B cell (primary cell): ENCODE measurements at regions not wholly inside any gene's neighbourhood (a gene's known extent, or its start where the extent isn't known, plus 50 kb on each side); places are given as distances from the start of the nearest gene placed in this dataset.

Experiments
- ATAC-seq: fragments of 200-7000 bp; cut with Tn5 transposase; one replicate; pipeline ENCODE4 v1.10.0; 2021; ENCODE audit warnings: low read depth, mild to moderate bottlenecking, moderate number of reproducible peaks, moderate library complexity
- CTCF ChIA-PET: fragments of 350-600 bp; sonication (Branson Sonifier 250); formaldehyde crosslinking; loops from one replicate; lab custom pipeline; 2021; ENCODE audit warnings: antibody characterized with exemption, inconsistent platforms; lab: Charles Lee
- POLR2A ChIA-PET: fragments of 350-600 bp; sonication (Branson Sonifier 250); formaldehyde crosslinking; loops from one replicate; lab custom pipeline; 2021; ENCODE audit warnings: antibody characterized with exemption; lab: Charles Lee
- DNase-seq: peaks from one replicate; pipeline ENCODE4 v3.0.0; 2013
- H2AFZ ChIP-seq: 2 replicates; pipeline ENCODE4 v1.6.1; 2012; ENCODE audit warnings: mild to moderate bottlenecking, low read depth, low read length; ENCODE audit not compliant: insufficient read depth, poor library complexity, severe bottlenecking
- H3K27ac ChIP-seq, 2 donors: 1 replicate in 1 of 2; 2 replicates in 1 of 2; pipeline ENCODE4 v1.5.1; 2012 to 2013; ENCODE audit warnings: low read length in 2 of 2, mild to moderate bottlenecking in 2 of 2, moderate library complexity in 1 of 2
- H3K27me3 ChIP-seq, 4 experiments: fragments of 200-600 bp in 1 of 4; sonication (generic) in 1 of 4; replicated peaks in 1 of 4; 1 replicate in 2 of 4; 2 replicates in 2 of 4; pipeline versions ENCODE4 v1.6.1 to v1.7.0; 2013 to 2016; ENCODE audit warnings: low read length in 3 of 4, mild to moderate bottlenecking in 2 of 4, mixed read lengths in 1 of 4, moderate library complexity in 1 of 4; ENCODE audit not compliant: insufficient read depth in 4 of 4, control insufficient read depth in 3 of 4; ENCODE audit errors: control extremely low read depth in 1 of 4
- H3K36me3 ChIP-seq, 2 experiments: replicated peaks in 1 of 2; 1 replicate in 1 of 2; 2 replicates in 1 of 2; pipeline versions ENCODE4 v1.6.1 to v1.7.1; 2013; ENCODE audit warnings: low read length in 1 of 2; ENCODE audit not compliant: insufficient read depth in 2 of 2, control insufficient read depth in 1 of 2; ENCODE audit errors: control extremely low read depth in 1 of 2, extremely low read depth in 1 of 2
- H3K4me1 ChIP-seq, 2 donors: fragments of 200-600 bp in 1 of 2; sonication (generic) in 1 of 2; 1 replicate in 1 of 2; 2 replicates in 1 of 2; pipeline versions ENCODE4 v1.5.1 to v1.6.1; 2013 to 2017; ENCODE audit warnings: low read length in 2 of 2; ENCODE audit not compliant: control insufficient read depth in 2 of 2, insufficient read depth in 2 of 2
- H3K4me2 ChIP-seq: replicated peaks from 2 replicates; pipeline ENCODE3; 2012; ENCODE audit warnings: mild to moderate bottlenecking, low read depth, low read length; ENCODE audit not compliant: poor library complexity, severe bottlenecking
- H3K4me3 ChIP-seq, 5 experiments: fragments of 200-600 bp in 1 of 5; sonication (generic) in 1 of 5; 1 replicate in 3 of 5; 2 replicates in 2 of 5; pipeline versions ENCODE4 v1.5.1 to v1.7.0; 2011 to 2016; ENCODE audit warnings: low read length in 4 of 5, mild to moderate bottlenecking in 4 of 5, low read depth in 2 of 5, control low read depth in 1 of 5, moderate library complexity in 1 of 5; ENCODE audit not compliant: insufficient read depth in 1 of 5; ENCODE audit errors: control extremely low read depth in 1 of 5, extremely low read depth in 1 of 5
- H3K79me2 ChIP-seq: fragments of 200-600 bp; sonication (generic); one replicate; pipeline ENCODE4 v1.6.0; 2016; ENCODE audit warnings: low read length; ENCODE audit not compliant: control insufficient read depth, insufficient read depth
- H3K9ac ChIP-seq: fragments of 200-600 bp; sonication (generic); 2 replicates; pipeline ENCODE4 v1.6.1; 2017; ENCODE audit warnings: mild to moderate bottlenecking, low read length, moderate library complexity
- H3K9me3 ChIP-seq, 3 donors: one replicate each; pipeline versions ENCODE4 v1.6.1 to v1.7.1; 2013; ENCODE audit warnings: low read length in 2 of 3; ENCODE audit not compliant: control insufficient read depth in 2 of 3, insufficient read depth in 1 of 3; ENCODE audit errors: control extremely low read depth in 1 of 3
- H4K20me1 ChIP-seq: 2 replicates; pipeline ENCODE4 v1.6.0; 2012; ENCODE audit warnings: mild to moderate bottlenecking, low read length; ENCODE audit not compliant: insufficient read depth, control insufficient read depth, poor library complexity, severe bottlenecking
- H3K27ac Mint-ChIP-seq: one replicate; pipeline ENCODE4 v1.8.0; 2021; ENCODE audit warnings: mixed read lengths
- H3K27me3 Mint-ChIP-seq: one replicate; pipeline ENCODE4 v1.8.0; 2021; ENCODE audit warnings: mixed read lengths
- H3K4me1 Mint-ChIP-seq: one replicate; pipeline ENCODE4 v1.8.0; 2021; ENCODE audit warnings: mixed read lengths
- H3K4me3 Mint-ChIP-seq: one replicate; pipeline ENCODE4 v1.8.0; 2021; ENCODE audit warnings: mixed read lengths
- H3K9me3 Mint-ChIP-seq: one replicate; pipeline ENCODE4 v1.8.0; 2022; ENCODE audit warnings: mixed read lengths; ENCODE audit not compliant: insufficient read depth
- CTCF ChIP-seq: fragments of 200-600 bp; IDR thresholded peaks from one replicate; pipeline ENCODE4 v1.8.0; 2022; ENCODE audit warnings: antibody characterized with exemption, mild to moderate bottlenecking
- EZH2 ChIP-seq: IDR thresholded peaks from 2 replicates; pipeline ENCODE4 v1.6.1; 2012; ENCODE audit warnings: borderline replicate concordance, low read depth, mild to moderate bottlenecking, moderate library complexity, low read length; ENCODE audit not compliant: insufficient read depth, poor library complexity, severe bottlenecking
- WGBS: methylation state at CpG from one replicate; pipeline ENCODE4 v1.1.5; 2013; ENCODE audit warnings: missing lambda C conversion rate; ENCODE audit not compliant: insufficient coverage; 5-methylcytosine and 5-hydroxymethylcytosine counted together
- intact Hi-C: fragments of 100-400 bp; cut with micrococcal nuclease; formaldehyde crosslinking; loops from one replicate; pipeline ENCODE4 v1.10.0; 2022

- ChIA-PET CTCF (no interaction called here), POLR2A (no interaction called here)
- WGBS = no CpG with 5 or more reads among the region's 2 CpGs
- no peaks in the 10 kb centered on the region for H3K36me3 ChIP-seq
- H4K20me1 ChIP-seq = no peaks in the 10 kb centered on the region
- H3K4me3 Mint-ChIP-seq = no peak overlapping the region
- H3K4me3 ChIP-seq = no peak overlapping the region
- H3K27ac ChIP-seq = no peak overlapping the region
- peaks cover 0 to 3% (median 1%) of the 10 kb centered on the region in 3 donors for H3K9me3 ChIP-seq
- no peak overlapping the region for H3K4me2 ChIP-seq
- H3K4me1 ChIP-seq = no peaks in the 10 kb centered on the region
- no peak overlapping the region for H2AFZ ChIP-seq
- H3K79me2 ChIP-seq = no peaks in the 10 kb centered on the region
- intact Hi-C loops = no loop called here
- ATAC-seq (no peak), DNase-seq (no peak)
- no peaks in the 10 kb centered on the region for H3K4me1 Mint-ChIP-seq
- TF ChIP-seq EZH2 (no peak), CTCF (no peak)
- no peaks in the 10 kb centered on the region for H3K27me3 ChIP-seq
- no peak overlapping the region for H3K27ac Mint-ChIP-seq
- H3K9ac ChIP-seq = no peak overlapping the region
- peaks cover 16% of the 10 kb centered on the region for H3K9me3 Mint-ChIP-seq
- H3K27me3 Mint-ChIP-seq = no peaks in the 10 kb centered on the region
These were observed 1024.8 kb downstream of the PLA2G4A start for GRCh38 chr1:187853505-187853904.

- Histone ChIP-seq H3K9me3 (peaks cover 0 to 3% (median 1%) of the 10 kb centered on the region in 3 donors), H4K20me1 (no peaks in the 10 kb centered on the region), H3K4me1 (no peaks in the 10 kb centered on the region), H3K4me3 (no peak overlapping the region), H3K27me3 (no peaks in the 10 kb centered on the region), H3K79me2 (no peaks in the 10 kb centered on the region), H3K36me3 (no peaks in the 10 kb centered on the region), H3K9ac (no peak overlapping the region), H3K27ac (no peak overlapping the region), H2AFZ (no peak overlapping the region), H3K4me2 (no peak overlapping the region)
- intact Hi-C loops = no loop called here
- H3K9me3 Mint-ChIP-seq = peaks cover 19% of the 10 kb centered on the region
- no peak overlapping the region for H3K4me3 Mint-ChIP-seq
- CTCF ChIA-PET = no interaction called here
- H3K27ac Mint-ChIP-seq = no peak overlapping the region
- DNase-seq = no peak
- ATAC-seq = no peak
- no peak for TF ChIP-seq CTCF
- TF ChIP-seq EZH2 = no peak
- no peaks in the 10 kb centered on the region for H3K4me1 Mint-ChIP-seq
- no peaks in the 10 kb centered on the region for H3K27me3 Mint-ChIP-seq
- POLR2A ChIA-PET = no interaction called here
- WGBS = no CpG with 5 or more reads among the region's 2 CpGs
These were observed 1025.7 kb downstream of the PLA2G4A start for GRCh38 chr1:187854457-187854856.
